GM12865 (cell line): ENCODE measurements at regions not wholly inside any gene's neighbourhood (a gene's known extent, or its start where the extent isn't known, plus 50 kb on each side); places are given as distances from the start of the nearest gene placed in this dataset.
A peak's percentile ranks its signal among the peaks of the same experiment; 100 is the strongest.

Experiments
- DNase-seq: peaks from one replicate; pipeline ENCODE4 v3.0.0; 2010; ENCODE audit warnings: low read depth
- H3K4me3 ChIP-seq: 2 replicates; pipeline ENCODE4 v1.5.1; 2011; ENCODE audit warnings: mild to moderate bottlenecking, low read depth, low read length, control low read depth
- CTCF ChIP-seq: IDR thresholded peaks from 2 replicates; pipeline ENCODE4 v1.5.1; 2011; ENCODE audit warnings: low read length, control low read depth, low read depth, inconsistent platforms; ENCODE audit not compliant: insufficient read depth; ENCODE audit errors: missing control alignments

- no peak for DNase-seq
- TF ChIP-seq CTCF, result no peak
- H3K4me3 ChIP-seq, result no peak overlapping the region
Measured at GRCh38 chr6:152836523-152836922, 85.9 kb downstream of the VIP start.

- H3K4me3 ChIP-seq, result no peak overlapping the region
- no peak for TF ChIP-seq CTCF
- DNase-seq, result no peak
Measured at GRCh38 chr6:152845421-152845820, 94.8 kb downstream of the VIP start.

GRCh38 chr6:152846825-152847224, 96.2 kb downstream of the VIP start:
- no peak for DNase-seq
- no peak for TF ChIP-seq CTCF
- no peak overlapping the region for H3K4me3 ChIP-seq

- no peak for DNase-seq
- no peak overlapping the region for H3K4me3 ChIP-seq
- TF ChIP-seq CTCF, result no peak
Measured at GRCh38 chr6:152848919-152849318, 98.3 kb downstream of the VIP start.

- no peak overlapping the region for H3K4me3 ChIP-seq
- DNase-seq, result no peak
- no peak for TF ChIP-seq CTCF
Measured at GRCh38 chr6:152854086-152854795, 103.6 kb downstream of the VIP start.

- no peak for TF ChIP-seq CTCF
- H3K4me3 ChIP-seq, result no peak overlapping the region
- DNase-seq, result no peak
Measured at GRCh38 chr6:152858141-152858540, 107.5 kb downstream of the VIP start.

GRCh38 chr6:152859225-152859624, 108.6 kb downstream of the VIP start:
- H3K4me3 ChIP-seq, result no peak overlapping the region
- DNase-seq, result peak; percentile 42
- no peak for TF ChIP-seq CTCF
